Choroid plexus epithelial cell (primary cell): ENCODE measurements at regions not wholly inside any gene's neighbourhood (a gene's known extent, or its start where the extent isn't known, plus 50 kb on each side); places are given as distances from the start of the nearest gene placed in this dataset.
A peak's percentile ranks its signal among the peaks of the same experiment; 100 is the strongest.

ENCODE experiments used
- DNase-seq: peaks from one replicate; pipeline ENCODE4 v3.0.0-alpha.2; 2010; ENCODE audit warnings: low read depth
- H3K4me3 ChIP-seq: 2 replicates; pipeline ENCODE4 v1.5.1; 2011; ENCODE audit warnings: low read depth, mild to moderate bottlenecking, control low read depth, low read length, moderate library complexity
- CTCF ChIP-seq: conservative IDR thresholded peaks from 2 replicates; pipeline ENCODE4 v1.5.1; 2011; ENCODE audit warnings: low read depth, mild to moderate bottlenecking, control low read depth, inconsistent platforms, low read length, moderate library complexity

GRCh38 chr18:51370996-51371395 lies 173.5 kb upstream of the MEX3C start:
- TF ChIP-seq CTCF: no peak
- no peak overlapping the region for H3K4me3 ChIP-seq
- DNase-seq: no peak

GRCh38 chr18:51371929-51372328 lies 174.4 kb upstream of the MEX3C start:
- no peak for TF ChIP-seq CTCF
- H3K4me3 ChIP-seq: no peak overlapping the region
- no peak for DNase-seq

GRCh38 chr18:51382081-51382480 lies 184.6 kb upstream of the MEX3C start:
- H3K4me3 ChIP-seq: no peak overlapping the region
- TF ChIP-seq CTCF: no peak
- DNase-seq: no peak

- DNase-seq: no peak
- no peak overlapping the region for H3K4me3 ChIP-seq
- no peak for TF ChIP-seq CTCF
Observed at GRCh38 chr18:51383116-51383515, 185.6 kb upstream of the MEX3C start.

- H3K4me3 ChIP-seq: no peak overlapping the region
- no peak for TF ChIP-seq CTCF
- no peak for DNase-seq
Observed at GRCh38 chr18:51383711-51384110, 186.2 kb upstream of the MEX3C start.

- TF ChIP-seq CTCF: no peak
- no peak overlapping the region for H3K4me3 ChIP-seq
- no peak for DNase-seq
Observed at GRCh38 chr18:51385270-51385669, 187.8 kb upstream of the MEX3C start.

- no peak overlapping the region for H3K4me3 ChIP-seq
- DNase-seq: peak; percentile 29
- no peak for TF ChIP-seq CTCF
Observed at GRCh38 chr18:51390702-51391101, 193.2 kb upstream of the MEX3C start.
